ENCODE measurements at regions not wholly inside any gene's neighbourhood (a gene's known extent, or its start where the extent isn't known, plus 50 kb on each side); places are given as distances from the start of the nearest gene placed in this dataset.

- H3K9me3 ChIP-seq (ENCODE audit: control insufficient read depth, insufficient read depth, low read depth, low read length), result no peaks in the 10 kb centered on the region
- H3K27me3 ChIP-seq (ENCODE audit: control insufficient read depth, insufficient read depth, low read length), result no peaks in the 10 kb centered on the region
- H3K27ac ChIP-seq (ENCODE audit: low read length), result no peak overlapping the region
- H3K36me3 ChIP-seq (ENCODE audit: control insufficient read depth, insufficient read depth, low read length), result no peaks in the 10 kb centered on the region
- TF ChIP-seq REST (IDR thresholded peaks at IDR 0.05; ENCODE audit: insufficient read depth in 1 of 2, low read depth in 2 of 2, low read length in 1 of 2) (no peak), POLR2AphosphoS5 (IDR thresholded peaks at IDR 0.05; ENCODE audit: low read depth, low read length) (no peak), CTCF (IDR thresholded peaks at IDR 0.05) (no peak), SIN3A (IDR thresholded peaks at IDR 0.05; ENCODE audit: borderline replicate concordance, insufficient read depth, low read depth, low read length) (no peak), TCF7L2 (IDR thresholded peaks at IDR 0.05; ENCODE audit: low read depth, low read length) (no peak)
- no peaks in the 10 kb centered on the region for H3K4me1 ChIP-seq (ENCODE audit: control insufficient read depth, insufficient read depth, low read length)
- ChIA-PET POLR2A (no interaction called here), CTCF (no interaction called here)
- in situ Hi-C loops (cut with HindIII; ENCODE audit: low pct_unique_long_range_greater_than_20kb, low sequenced_read_pairs), result no loop called here
- ATAC-seq (no peak), DNase-seq (ENCODE audit: low read depth, low spot score) (no peak)
- no peak overlapping the region for H3K4me3 ChIP-seq (ENCODE audit: low read depth in 2 of 2, low read length in 2 of 2)
- BruUV-seq (replicated peaks), result no TSS peak
- intact Hi-C loops (cut with micrococcal nuclease; ENCODE audit: unreplicated experiment), result no loop called here
Measured at GRCh38 chr6:115819506-115819905, 241.2 kb downstream of the FRK start.

- DNase-seq (ENCODE audit: low read depth, low spot score) (no peak), ATAC-seq (no peak)
- H3K4me1 ChIP-seq (ENCODE audit: control insufficient read depth, insufficient read depth, low read length), result no peaks in the 10 kb centered on the region
- H3K4me3 ChIP-seq (ENCODE audit: low read depth in 2 of 2, low read length in 2 of 2), result no peak overlapping the region
- intact Hi-C loops (cut with micrococcal nuclease; ENCODE audit: unreplicated experiment), result no loop called here
- TF ChIP-seq POLR2AphosphoS5 (IDR thresholded peaks at IDR 0.05; ENCODE audit: low read depth, low read length) (no peak), SIN3A (IDR thresholded peaks at IDR 0.05; ENCODE audit: borderline replicate concordance, insufficient read depth, low read depth, low read length) (no peak), CTCF (IDR thresholded peaks at IDR 0.05) (no peak), REST (IDR thresholded peaks at IDR 0.05; ENCODE audit: insufficient read depth in 1 of 2, low read depth in 2 of 2, low read length in 1 of 2) (no peak)
- no peak overlapping the region for H3K27ac ChIP-seq (ENCODE audit: low read length)
- POLR2A ChIA-PET, result no interaction called here
- H3K9me3 ChIP-seq (ENCODE audit: control insufficient read depth, insufficient read depth, low read depth, low read length), result no peaks in the 10 kb centered on the region
- BruUV-seq (replicated peaks), result no TSS peak
- no peaks in the 10 kb centered on the region for H3K36me3 ChIP-seq (ENCODE audit: control insufficient read depth, insufficient read depth, low read length)
- CTCF ChIA-PET, result no interaction called here
- H3K27me3 ChIP-seq (ENCODE audit: control insufficient read depth, insufficient read depth, low read length), result no peaks in the 10 kb centered on the region
- in situ Hi-C loops (cut with HindIII; ENCODE audit: low pct_unique_long_range_greater_than_20kb, low sequenced_read_pairs), result no loop called here
Measured at GRCh38 chr6:115817161-115817560, 243.5 kb downstream of the FRK start.
